ENCODE measurements at regions not wholly inside any gene's neighbourhood (a gene's known extent, or its start where the extent isn't known, plus 50 kb on each side); places are given as distances from the start of the nearest gene placed in this dataset.

DNA sequence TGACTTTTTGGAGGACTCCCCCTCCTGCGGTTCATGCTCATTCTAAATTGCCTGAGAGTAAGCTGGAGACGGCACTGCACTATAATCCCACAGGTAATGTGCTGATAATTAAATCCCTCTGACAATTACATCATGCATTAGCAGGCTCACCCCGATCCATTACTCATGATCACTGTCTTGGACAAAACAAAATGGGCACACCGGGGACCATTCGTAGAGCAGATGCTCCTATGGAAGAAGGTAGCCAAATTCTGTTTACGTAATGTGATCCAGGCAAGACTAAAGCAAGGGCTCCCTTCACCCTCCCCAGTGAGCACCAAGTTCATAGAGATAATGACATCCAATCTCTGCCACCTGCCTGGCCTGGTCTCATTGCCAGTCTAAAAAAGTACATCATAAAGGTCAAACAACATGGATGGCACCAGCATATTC is 657.1 kb upstream of the SOX11 start:
- TF ChIP-seq POLR2AphosphoS5 (IDR thresholded peaks at IDR 0.05; ENCODE audit: low read depth, low read length) (no peak), TAF1 (IDR thresholded peaks at IDR 0.05; ENCODE audit: borderline replicate concordance, insufficient read depth, low read length) (no peak), FOXP2 (optimal IDR thresholded peaks at IDR 0.05; ENCODE audit: borderline replicate concordance, extremely low read depth, extremely low read length, insufficient read depth) (no peak), SIN3A (IDR thresholded peaks at IDR 0.05; ENCODE audit: borderline replicate concordance, insufficient read depth, low read length) (no peak)
- TF ChIP-seq, protein P1, sequence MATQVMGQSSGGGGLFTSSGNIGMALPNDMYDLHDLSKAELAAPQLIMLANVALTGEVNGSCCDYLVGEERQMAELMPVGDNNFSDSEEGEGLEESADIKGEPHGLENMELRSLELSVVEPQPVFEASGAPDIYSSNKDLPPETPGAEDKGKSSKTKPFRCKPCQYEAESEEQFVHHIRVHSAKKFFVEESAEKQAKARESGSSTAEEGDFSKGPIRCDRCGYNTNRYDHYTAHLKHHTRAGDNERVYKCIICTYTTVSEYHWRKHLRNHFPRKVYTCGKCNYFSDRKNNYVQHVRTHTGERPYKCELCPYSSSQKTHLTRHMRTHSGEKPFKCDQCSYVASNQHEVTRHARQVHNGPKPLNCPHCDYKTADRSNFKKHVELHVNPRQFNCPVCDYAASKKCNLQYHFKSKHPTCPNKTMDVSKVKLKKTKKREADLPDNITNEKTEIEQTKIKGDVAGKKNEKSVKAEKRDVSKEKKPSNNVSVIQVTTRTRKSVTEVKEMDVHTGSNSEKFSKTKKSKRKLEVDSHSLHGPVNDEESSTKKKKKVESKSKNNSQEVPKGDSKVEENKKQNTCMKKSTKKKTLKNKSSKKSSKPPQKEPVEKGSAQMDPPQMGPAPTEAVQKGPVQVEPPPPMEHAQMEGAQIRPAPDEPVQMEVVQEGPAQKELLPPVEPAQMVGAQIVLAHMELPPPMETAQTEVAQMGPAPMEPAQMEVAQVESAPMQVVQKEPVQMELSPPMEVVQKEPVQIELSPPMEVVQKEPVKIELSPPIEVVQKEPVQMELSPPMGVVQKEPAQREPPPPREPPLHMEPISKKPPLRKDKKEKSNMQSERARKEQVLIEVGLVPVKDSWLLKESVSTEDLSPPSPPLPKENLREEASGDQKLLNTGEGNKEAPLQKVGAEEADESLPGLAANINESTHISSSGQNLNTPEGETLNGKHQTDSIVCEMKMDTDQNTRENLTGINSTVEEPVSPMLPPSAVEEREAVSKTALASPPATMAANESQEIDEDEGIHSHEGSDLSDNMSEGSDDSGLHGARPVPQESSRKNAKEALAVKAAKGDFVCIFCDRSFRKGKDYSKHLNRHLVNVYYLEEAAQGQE (IDR thresholded peaks at IDR 0.05; ENCODE audit: insufficient read depth in 1 of 2, low read depth in 2 of 2, low read length in 2 of 2) = no peak
